Activated naive CD4-positive, alpha-beta T cell treated with anti-CD3 and anti-CD28 coated beads for 36 hours (primary cell): ENCODE measurements at regions not wholly inside any gene's neighbourhood (a gene's known extent, or its start where the extent isn't known, plus 50 kb on each side); places are given as distances from the start of the nearest gene placed in this dataset.

Experiments used
- CTCF ChIA-PET: fragments of 350-600 bp; sonication (Branson Sonifier 250); formaldehyde crosslinking; loops from one replicate; lab custom pipeline; 2021; ENCODE audit warnings: antibody characterized with exemption; lab: Charles Lee
- DNase-seq: peaks from one replicate; pipeline ENCODE4 v3.0.0-alpha.2; 2020
- H3K27ac Mint-ChIP-seq: one replicate; pipeline ENCODE4 v1.8.0; 2021; ENCODE audit warnings: mild to moderate bottlenecking, mixed read lengths
- H3K27me3 Mint-ChIP-seq: one replicate; pipeline ENCODE4 v1.8.0; 2021; ENCODE audit warnings: low read depth, mixed read lengths
- H3K36me3 Mint-ChIP-seq: one replicate; pipeline ENCODE4 v1.8.0; 2021; ENCODE audit warnings: low read depth, mixed read lengths
- H3K4me1 Mint-ChIP-seq: one replicate; pipeline ENCODE4 v1.8.0; 2021; ENCODE audit warnings: low read depth, mixed read lengths
- H3K4me3 Mint-ChIP-seq: one replicate; pipeline ENCODE4 v1.8.0; 2021; ENCODE audit warnings: mild to moderate bottlenecking, moderate library complexity, mixed read lengths
- H3K9me3 Mint-ChIP-seq: one replicate; pipeline ENCODE4 v1.8.0; 2021; ENCODE audit warnings: mixed read lengths
- intact Hi-C: fragments of 100-400 bp; cut with micrococcal nuclease; formaldehyde crosslinking; loops from one replicate; pipeline ENCODE4 v1.15.1; 2023

DNA sequence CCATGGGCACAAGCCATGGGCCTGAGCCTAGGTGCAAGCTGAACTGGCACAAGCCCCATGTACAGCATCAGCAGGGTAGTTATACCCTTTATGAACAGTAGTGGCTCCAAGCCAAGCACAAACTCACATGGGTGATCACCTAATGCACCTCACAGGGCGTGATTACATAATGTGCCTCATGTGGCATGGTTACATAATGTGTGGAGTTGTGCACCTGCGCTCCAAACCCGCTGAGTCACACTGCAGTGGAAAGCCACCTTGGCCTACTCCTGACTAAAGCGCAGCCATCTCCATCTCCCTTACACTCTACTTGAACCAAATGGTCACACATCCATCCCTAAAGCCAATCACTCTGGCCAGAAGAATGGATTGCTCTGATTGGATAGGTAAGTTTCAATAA, 279.7 kb downstream of the MBD2 start:
- intact Hi-C loops = no loop called here
- Mint-ChIP-seq H3K4me1 (no peaks in the 10 kb centered on the region), H3K27me3 (no peaks in the 10 kb centered on the region), H3K36me3 (no peaks in the 10 kb centered on the region), H3K27ac (no peak overlapping the region), H3K4me3 (no peak overlapping the region), H3K9me3 (peaks cover 13% of the 10 kb centered on the region)
- CTCF ChIA-PET = no interaction called here
- DNase-seq = peak; percentile 34

DNA sequence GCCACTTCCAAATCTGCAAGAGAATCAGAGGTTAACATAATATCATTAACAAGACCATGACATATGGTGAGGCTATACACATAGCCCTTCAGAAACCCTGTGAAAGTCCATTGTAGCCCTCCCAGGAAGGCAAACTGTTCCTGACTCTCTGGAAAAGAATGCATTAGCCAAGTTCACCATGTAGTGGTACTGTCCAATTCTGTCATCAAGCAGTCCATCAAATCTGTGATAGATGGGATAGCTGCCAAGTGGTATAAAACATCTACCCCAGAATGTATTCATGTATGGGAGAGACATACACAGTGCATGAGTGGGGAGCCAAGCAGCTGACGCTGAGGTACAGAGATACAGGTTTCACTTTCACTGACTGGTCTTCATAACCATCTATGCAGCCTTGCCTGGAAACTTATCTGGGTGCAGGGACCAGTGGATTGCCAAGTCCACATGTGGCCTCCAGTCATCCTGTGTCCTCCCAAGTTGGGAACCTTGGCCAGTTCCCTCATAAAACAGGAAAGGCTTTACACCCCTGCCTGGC, 281.1 kb downstream of the MBD2 start:
- CTCF ChIA-PET = no interaction called here
- Mint-ChIP-seq H3K4me3 (no peak overlapping the region), H3K4me1 (no peaks in the 10 kb centered on the region), H3K36me3 (no peaks in the 10 kb centered on the region), H3K27me3 (no peaks in the 10 kb centered on the region), H3K27ac (no peak overlapping the region), H3K9me3 (peaks cover 13% of the 10 kb centered on the region)
- intact Hi-C loops = no loop called here
- DNase-seq = no peak

DNA sequence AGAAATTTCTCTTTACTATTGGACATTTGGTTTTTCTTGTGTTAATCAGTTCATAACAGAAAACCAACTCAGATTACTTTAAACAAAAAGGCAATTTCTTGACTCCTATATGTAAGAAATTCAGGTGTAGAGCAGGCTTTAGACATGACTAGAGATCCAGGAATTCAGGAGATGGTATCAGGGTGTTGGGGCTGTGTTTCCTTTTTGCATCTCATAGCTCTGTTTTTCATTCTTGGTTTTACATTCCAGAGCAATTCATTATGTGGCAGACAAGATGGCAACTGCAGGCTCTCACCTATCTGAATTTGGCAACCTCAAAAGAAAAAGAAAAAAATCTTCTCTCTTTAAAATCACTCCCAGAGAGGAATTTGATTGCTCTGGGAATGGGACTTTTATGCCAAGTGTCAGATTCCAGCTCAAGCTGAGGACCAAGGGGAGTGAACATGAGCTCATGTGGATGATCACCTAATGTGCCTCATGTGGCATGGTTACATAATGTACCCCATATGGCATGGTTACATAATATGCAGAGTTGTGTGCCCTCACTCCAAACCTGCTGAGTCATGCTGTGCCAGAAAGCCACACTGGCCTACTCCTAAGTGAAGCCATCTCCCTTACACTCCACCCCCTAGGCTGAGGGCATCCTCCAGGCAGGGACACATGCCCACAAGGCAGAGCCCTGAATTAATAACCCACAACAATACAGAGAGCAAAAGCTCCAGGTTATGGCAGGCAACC, 282.7 kb downstream of the MBD2 start:
- Mint-ChIP-seq H3K9me3 (peaks cover 13% of the 10 kb centered on the region), H3K4me1 (no peaks in the 10 kb centered on the region), H3K4me3 (no peak overlapping the region), H3K36me3 (no peaks in the 10 kb centered on the region), H3K27me3 (no peaks in the 10 kb centered on the region), H3K27ac (no peak overlapping the region)
- CTCF ChIA-PET = no interaction called here
- no peak for DNase-seq
- intact Hi-C loops = no loop called here

DNA sequence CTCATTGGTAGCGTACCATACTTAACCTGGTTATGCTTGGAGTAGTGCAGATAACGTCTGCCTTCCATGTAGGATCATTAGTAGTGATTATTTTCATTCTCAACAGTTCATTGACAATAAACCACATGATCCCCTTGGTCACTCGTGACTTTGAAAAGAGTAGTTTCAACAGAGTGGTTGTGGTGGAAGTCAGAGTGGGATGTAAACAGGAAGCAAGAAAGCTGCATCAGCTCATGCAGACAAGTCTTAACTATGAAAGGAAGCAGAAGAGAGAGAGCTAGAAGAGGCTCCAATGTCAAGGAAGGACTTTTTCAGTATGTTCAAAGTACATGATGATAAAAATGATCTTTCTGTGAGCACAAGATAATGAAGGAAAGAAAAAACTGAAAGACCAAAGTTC, 287.4 kb downstream of the MBD2 start:
- no peak overlapping the region for H3K27ac Mint-ChIP-seq
- H3K4me3 Mint-ChIP-seq = no peak overlapping the region
- no peaks in the 10 kb centered on the region for H3K27me3 Mint-ChIP-seq
- CTCF ChIA-PET = no interaction called here
- intact Hi-C loops = no loop called here
- no peaks in the 10 kb centered on the region for H3K36me3 Mint-ChIP-seq
- H3K4me1 Mint-ChIP-seq = peaks cover 2% of the 10 kb centered on the region
- H3K9me3 Mint-ChIP-seq = no peaks in the 10 kb centered on the region
- no peak for DNase-seq

DNA sequence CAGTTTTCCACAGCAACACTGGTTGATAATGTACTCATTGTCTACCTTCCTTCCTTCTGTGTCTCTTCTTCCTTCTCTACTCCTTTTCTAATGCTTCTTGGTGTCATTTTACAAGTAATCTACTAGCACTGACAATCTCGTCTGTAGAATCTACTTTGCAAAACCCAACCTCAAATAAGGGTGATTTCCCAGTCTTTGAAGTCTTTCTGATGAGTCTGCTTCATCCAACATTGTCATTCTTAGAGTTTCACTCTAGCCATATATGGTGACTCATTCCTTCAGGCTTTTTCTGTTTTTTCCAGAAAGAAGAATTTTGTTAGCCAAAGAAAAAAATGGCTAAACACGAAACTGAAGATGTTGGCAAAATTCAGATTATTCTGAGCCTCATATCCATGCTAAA, 288.7 kb downstream of the MBD2 start:
- Mint-ChIP-seq H3K4me1 (peaks cover 2% of the 10 kb centered on the region), H3K27me3 (no peaks in the 10 kb centered on the region), H3K36me3 (no peaks in the 10 kb centered on the region), H3K4me3 (no peak overlapping the region), H3K27ac (no peak overlapping the region), H3K9me3 (peaks cover 2% of the 10 kb centered on the region)
- intact Hi-C loops = no loop called here
- CTCF ChIA-PET = interaction anchor here (0.6 kb wide), 1 partner anchor 13 kb away, joined by 3 read pairs; no protein-coding TSS in a partner anchor
- DNase-seq = no peak

DNA sequence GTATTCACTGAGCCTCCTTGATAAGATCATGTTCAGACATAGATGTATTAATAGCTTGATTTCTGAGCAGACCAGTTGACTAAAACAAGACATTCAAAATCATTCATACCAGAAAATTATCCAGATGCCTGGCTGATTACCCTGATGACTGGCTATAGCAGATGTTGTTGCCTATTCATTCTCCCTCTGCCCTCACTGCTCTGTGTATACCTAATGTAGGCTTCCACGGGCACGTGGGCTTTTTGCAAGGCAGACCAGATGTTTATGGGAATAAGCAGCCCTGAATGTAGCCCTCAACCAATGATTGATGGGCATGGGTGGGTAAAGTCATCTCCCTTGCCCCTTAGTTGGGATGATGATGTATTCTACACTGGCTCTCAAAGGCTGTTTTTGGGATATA, 289.1 kb downstream of the MBD2 start:
- H3K4me3 Mint-ChIP-seq = no peak overlapping the region
- no peak overlapping the region for H3K27ac Mint-ChIP-seq
- CTCF ChIA-PET = no interaction called here
- intact Hi-C loops = no loop called here
- peaks cover 2% of the 10 kb centered on the region for H3K9me3 Mint-ChIP-seq
- peaks cover 2% of the 10 kb centered on the region for H3K4me1 Mint-ChIP-seq
- no peaks in the 10 kb centered on the region for H3K36me3 Mint-ChIP-seq
- DNase-seq = no peak
- H3K27me3 Mint-ChIP-seq = no peaks in the 10 kb centered on the region

DNA sequence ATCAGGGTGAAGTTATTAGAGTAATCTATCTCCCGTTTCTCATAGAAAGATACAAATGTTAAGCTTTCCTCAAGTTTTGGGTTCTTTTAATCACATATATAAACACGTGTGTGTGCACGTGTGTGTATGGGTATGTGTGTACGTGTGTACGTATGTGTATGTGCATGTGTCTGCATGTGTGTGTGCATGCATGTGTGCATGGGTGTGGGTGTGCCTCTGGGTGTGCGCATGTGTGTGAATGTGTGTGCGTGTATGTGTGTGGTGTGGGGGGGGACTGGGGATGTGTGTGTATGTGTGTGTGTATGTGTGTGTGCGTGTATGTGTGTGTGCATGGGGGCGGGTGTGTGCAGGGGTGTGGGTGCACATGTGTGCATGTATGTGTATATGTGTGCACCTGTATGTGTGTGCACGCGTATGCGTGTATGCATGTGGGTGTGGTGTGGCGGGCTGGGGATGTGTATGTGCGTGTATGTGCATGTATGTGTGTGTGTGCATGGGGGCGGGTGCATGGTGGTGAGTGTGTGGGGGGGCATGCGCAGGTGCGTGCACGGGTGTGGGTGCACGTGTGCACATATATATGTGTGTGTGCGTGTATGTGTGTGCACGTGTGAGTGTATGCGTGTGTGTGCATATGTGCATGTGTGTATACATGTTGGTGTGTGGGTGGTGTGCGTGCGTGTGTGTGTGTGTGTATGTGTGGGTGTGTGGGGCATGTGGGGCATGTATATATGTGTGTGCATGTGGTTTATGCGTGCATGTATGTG, 304.0 kb downstream of the MBD2 start:
- Mint-ChIP-seq H3K27ac (no peak overlapping the region), H3K36me3 (no peaks in the 10 kb centered on the region), H3K4me1 (no peaks in the 10 kb centered on the region), H3K9me3 (peaks cover 8% of the 10 kb centered on the region), H3K4me3 (no peak overlapping the region), H3K27me3 (peaks cover 3% of the 10 kb centered on the region)
- intact Hi-C loops = no loop called here
- CTCF ChIA-PET = no interaction called here
- no peak for DNase-seq

DNA sequence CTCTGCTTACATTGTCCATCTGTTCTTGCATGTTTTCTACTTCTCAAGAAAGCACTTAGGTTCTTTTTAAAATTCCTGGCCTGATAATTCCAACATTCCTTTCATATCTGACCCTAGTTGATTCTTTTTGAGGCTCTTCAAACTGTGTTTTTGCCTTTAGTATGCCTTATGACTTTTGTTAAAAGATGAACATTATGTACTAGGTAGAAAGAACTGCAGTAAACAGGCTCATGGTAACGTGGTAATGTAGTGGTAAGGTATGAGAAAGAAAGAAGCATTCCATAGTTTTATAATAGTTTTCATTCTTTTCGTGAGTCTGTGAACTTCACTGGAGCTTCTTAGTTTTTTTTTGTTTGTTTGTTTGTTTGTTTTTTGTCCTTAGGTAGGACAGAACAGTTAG, 306.4 kb downstream of the MBD2 start:
- Mint-ChIP-seq H3K4me1 (no peaks in the 10 kb centered on the region), H3K9me3 (peaks cover 8% of the 10 kb centered on the region), H3K27me3 (peaks cover 3% of the 10 kb centered on the region), H3K4me3 (no peak overlapping the region), H3K36me3 (no peaks in the 10 kb centered on the region), H3K27ac (no peak overlapping the region)
- intact Hi-C loops = loop anchor here (10.0 kb wide), 1 partner anchor 357 kb away; no protein-coding TSS in a partner anchor
- CTCF ChIA-PET = interaction anchor here (0.6 kb wide), 1 partner anchor 25 kb away, joined by 4 read pairs; no protein-coding TSS in a partner anchor
- no peak for DNase-seq

DNA sequence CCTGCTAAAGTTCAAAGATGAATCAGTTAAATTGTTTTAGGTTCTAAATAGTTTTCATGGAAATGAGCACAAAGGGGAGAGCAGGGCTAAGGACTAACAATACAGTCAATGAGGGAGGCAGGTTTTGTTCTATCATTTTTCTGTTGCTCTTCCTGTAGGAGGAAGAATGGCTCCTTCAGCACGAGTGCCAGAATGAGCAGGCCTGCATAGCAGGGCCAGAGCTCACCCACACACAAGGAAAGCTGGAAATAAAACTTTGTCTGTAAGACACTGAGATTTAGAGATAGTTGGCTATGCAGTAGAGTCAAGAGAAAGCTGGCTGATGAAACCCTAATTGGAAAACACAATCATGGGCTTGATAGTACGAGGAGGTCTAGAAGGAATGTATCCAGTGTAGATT, 313.3 kb downstream of the MBD2 start:
- CTCF ChIA-PET = no interaction called here
- no peaks in the 10 kb centered on the region for H3K36me3 Mint-ChIP-seq
- H3K4me1 Mint-ChIP-seq = no peaks in the 10 kb centered on the region
- H3K4me3 Mint-ChIP-seq = no peak overlapping the region
- H3K27ac Mint-ChIP-seq = no peak overlapping the region
- DNase-seq = no peak
- intact Hi-C loops = loop anchor here (10.0 kb wide), 1 partner anchor 364 kb away; no protein-coding TSS in a partner anchor
- no peaks in the 10 kb centered on the region for H3K9me3 Mint-ChIP-seq
- no peaks in the 10 kb centered on the region for H3K27me3 Mint-ChIP-seq

DNA sequence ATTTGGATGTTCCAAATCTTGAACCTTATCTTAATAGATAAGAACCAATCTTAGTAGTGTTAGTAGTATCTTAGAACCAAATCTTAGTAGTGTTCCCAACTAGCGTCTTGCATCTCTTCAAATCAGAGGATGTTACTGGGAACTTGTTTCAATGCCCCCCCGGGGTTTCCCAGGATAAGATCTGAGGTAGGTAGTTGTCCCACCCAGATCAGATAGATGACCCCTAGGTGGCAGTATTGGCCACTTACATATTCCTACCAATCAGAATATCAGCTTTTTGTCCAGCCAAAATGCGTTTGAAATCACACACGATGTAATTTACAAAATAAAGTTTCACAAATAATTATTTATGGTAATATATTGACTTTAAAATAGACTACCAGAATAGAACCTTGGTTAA, 314.8 kb downstream of the MBD2 start:
- DNase-seq = peak; percentile 30
- Mint-ChIP-seq H3K36me3 (no peaks in the 10 kb centered on the region), H3K9me3 (no peaks in the 10 kb centered on the region), H3K27ac (no peak overlapping the region), H3K4me1 (no peaks in the 10 kb centered on the region), H3K27me3 (peaks cover under 1% of the 10 kb centered on the region), H3K4me3 (no peak overlapping the region)
- CTCF ChIA-PET = no interaction called here
- intact Hi-C loops = loop anchor here (1.0 to 10.0 kb wide), 3 partner anchors 210 to 483 kb away; no protein-coding TSS in a partner anchor

DNA sequence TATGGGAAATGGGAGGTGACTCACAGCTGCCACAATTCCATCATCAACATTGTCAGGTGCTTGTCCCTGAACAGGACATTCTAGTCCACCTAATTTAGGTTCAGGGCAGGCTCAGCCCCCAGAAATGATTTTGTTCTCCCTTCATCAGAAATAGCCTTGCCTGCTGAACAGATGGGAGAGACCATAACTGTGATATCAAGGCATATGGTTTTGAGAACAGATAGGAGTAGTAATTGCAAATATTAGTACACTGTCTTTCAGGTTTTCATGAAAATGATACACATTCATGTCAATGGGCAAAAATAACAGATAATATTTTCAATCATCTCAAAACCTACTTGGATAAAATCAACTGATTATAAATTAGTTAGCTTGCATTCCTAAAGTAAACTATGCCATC, 316.5 kb downstream of the MBD2 start:
- H3K4me1 Mint-ChIP-seq = no peaks in the 10 kb centered on the region
- no peaks in the 10 kb centered on the region for H3K36me3 Mint-ChIP-seq
- no peaks in the 10 kb centered on the region for H3K9me3 Mint-ChIP-seq
- H3K4me3 Mint-ChIP-seq = no peak overlapping the region
- DNase-seq = no peak
- CTCF ChIA-PET = interaction anchor here (1.1 to 1.4 kb wide), 2 partner anchors 212 to 764 kb away, joined by 4 to 6 read pairs; no protein-coding TSS in a partner anchor
- no peak overlapping the region for H3K27ac Mint-ChIP-seq
- peaks cover 1% of the 10 kb centered on the region for H3K27me3 Mint-ChIP-seq
- intact Hi-C loops = loop anchor here (5.0 kb wide), 1 partner anchor 484 kb away; no protein-coding TSS in a partner anchor

DNA sequence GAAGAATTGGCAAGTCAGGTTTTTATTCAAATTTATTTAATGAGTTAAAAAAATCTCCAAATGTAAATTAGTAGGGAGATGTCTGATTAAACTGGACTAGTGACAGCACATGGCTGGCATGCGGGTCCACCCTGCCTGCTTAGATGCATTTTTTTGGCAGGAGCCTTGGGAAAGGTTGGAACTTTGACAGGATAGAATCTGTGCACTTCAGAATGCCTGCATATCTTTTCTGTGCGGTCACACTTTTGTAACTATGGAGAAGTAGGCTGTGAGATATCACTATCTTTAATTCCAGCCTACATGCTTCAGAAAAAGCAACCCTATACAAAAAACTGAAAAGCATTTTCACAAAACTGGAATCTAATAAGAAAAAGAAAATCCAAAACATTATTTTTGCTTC, 317.8 kb downstream of the MBD2 start:
- H3K36me3 Mint-ChIP-seq = no peaks in the 10 kb centered on the region
- no peak for DNase-seq
- H3K4me1 Mint-ChIP-seq = no peaks in the 10 kb centered on the region
- no peak overlapping the region for H3K4me3 Mint-ChIP-seq
- intact Hi-C loops = loop anchor here (5.0 kb wide), 1 partner anchor 486 kb away; no protein-coding TSS in a partner anchor
- CTCF ChIA-PET = no interaction called here
- no peak overlapping the region for H3K27ac Mint-ChIP-seq
- H3K9me3 Mint-ChIP-seq = no peaks in the 10 kb centered on the region
- H3K27me3 Mint-ChIP-seq = peaks cover 1% of the 10 kb centered on the region
